Activated CD8-positive, alpha-beta T cell treated with anti-CD3 and anti-CD28 coated beads, Interleukin-2, amount 10 ng/mL, durations not matched to agents 7 days and 5 days (primary cell): ENCODE measurements at regions not wholly inside any gene's neighbourhood (a gene's known extent, or its start where the extent isn't known, plus 50 kb on each side); places are given as distances from the start of the nearest gene placed in this dataset.

Source experiments
- ATAC-seq: fragments of 150-1000 bp; cut with Tn5 transposase; one replicate; pipeline ENCODE4 v1.10.0; 2021; ENCODE audit warnings: moderate library complexity
- CTCF ChIA-PET: fragments of 350-600 bp; sonication (Branson Sonifier 250); formaldehyde crosslinking; loops from one replicate; lab custom pipeline; 2021; ENCODE audit warnings: antibody characterized with exemption; lab: Charles Lee
- POLR2A ChIA-PET: fragments of 350-600 bp; sonication (Branson Sonifier 250); formaldehyde crosslinking; loops from one replicate; lab custom pipeline; 2021; ENCODE audit warnings: antibody characterized with exemption; lab: Charles Lee
- DNase-seq: peaks from one replicate; pipeline ENCODE4 v3.0.0-alpha.2; 2020
- H3K27ac Mint-ChIP-seq: one replicate; pipeline ENCODE4 v1.8.0; 2021; ENCODE audit warnings: mild to moderate bottlenecking, mixed read lengths
- H3K27me3 Mint-ChIP-seq: one replicate; pipeline ENCODE4 v1.8.0; 2021; ENCODE audit warnings: low read depth, mixed read lengths
- H3K36me3 Mint-ChIP-seq: one replicate; pipeline ENCODE4 v1.8.0; 2021; ENCODE audit warnings: low read depth, mixed read lengths
- H3K4me1 Mint-ChIP-seq: one replicate; pipeline ENCODE4 v1.8.0; 2021; ENCODE audit warnings: low read depth, mixed read lengths
- H3K4me3 Mint-ChIP-seq: one replicate; pipeline ENCODE4 v1.8.0; 2021; ENCODE audit warnings: mild to moderate bottlenecking, mixed read lengths
- H3K9me3 Mint-ChIP-seq: one replicate; pipeline ENCODE4 v1.8.0; 2022; ENCODE audit warnings: mixed read lengths; ENCODE audit not compliant: insufficient read depth

DNA sequence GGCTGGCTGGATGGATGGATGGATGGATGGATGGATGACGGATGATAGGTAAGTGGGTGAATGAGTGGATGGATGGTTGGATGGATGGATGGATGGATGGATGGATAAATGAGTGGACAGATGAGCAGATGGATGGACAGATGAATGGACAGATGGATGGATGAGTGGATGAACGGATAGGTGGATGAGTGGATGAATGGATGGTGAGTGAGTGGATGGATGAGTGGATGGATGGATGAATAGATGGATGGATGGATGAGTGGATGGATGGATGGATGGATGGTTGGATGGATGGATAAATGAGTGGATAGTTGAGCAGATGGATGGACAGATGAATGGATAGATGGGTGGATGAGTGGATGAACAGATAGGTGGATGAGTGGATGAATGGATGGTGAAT lies 340.7 kb upstream of the AUTS2 start:
- Mint-ChIP-seq H3K27ac (no peak overlapping the region), H3K36me3 (no peaks in the 10 kb centered on the region), H3K27me3 (no peaks in the 10 kb centered on the region), H3K4me1 (no peaks in the 10 kb centered on the region), H3K9me3 (no peaks in the 10 kb centered on the region), H3K4me3 (no peak overlapping the region)
- DNase-seq, result no peak
- ATAC-seq, result no peak
- CTCF ChIA-PET, result no interaction called here
- POLR2A ChIA-PET, result no interaction called here

DNA sequence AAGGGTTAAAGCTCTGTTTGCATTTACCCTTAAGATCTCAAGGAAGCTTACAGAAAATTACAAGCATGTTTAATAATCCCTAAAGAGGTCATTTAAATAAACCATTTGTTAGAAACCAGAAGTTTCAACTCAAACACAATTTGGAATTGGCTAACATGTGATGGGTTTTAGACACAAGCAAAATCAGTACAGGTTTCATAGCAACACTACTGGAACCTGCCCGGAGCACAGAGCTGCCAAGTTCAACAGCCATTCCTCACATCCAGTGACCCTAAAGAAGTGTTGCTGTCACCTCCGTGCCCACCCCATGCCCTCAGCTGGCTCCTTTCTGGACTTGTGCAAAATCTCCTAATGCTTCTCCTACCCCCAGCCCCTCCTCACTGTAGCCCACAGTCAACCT lies 338.8 kb upstream of the AUTS2 start:
- H3K4me3 Mint-ChIP-seq, result no peak overlapping the region
- POLR2A ChIA-PET, result no interaction called here
- H3K27ac Mint-ChIP-seq, result no peak overlapping the region
- no peak for DNase-seq
- no peaks in the 10 kb centered on the region for H3K36me3 Mint-ChIP-seq
- no peaks in the 10 kb centered on the region for H3K4me1 Mint-ChIP-seq
- CTCF ChIA-PET, result no interaction called here
- no peaks in the 10 kb centered on the region for H3K9me3 Mint-ChIP-seq
- no peak for ATAC-seq
- H3K27me3 Mint-ChIP-seq, result no peaks in the 10 kb centered on the region

GRCh38 chr7:69260023-69260422 lies 338.3 kb upstream of the AUTS2 start:
- Mint-ChIP-seq H3K4me1 (no peaks in the 10 kb centered on the region), H3K4me3 (no peak overlapping the region), H3K9me3 (no peaks in the 10 kb centered on the region), H3K36me3 (no peaks in the 10 kb centered on the region), H3K27ac (no peak overlapping the region), H3K27me3 (no peaks in the 10 kb centered on the region)
- ChIA-PET POLR2A (no interaction called here), CTCF (no interaction called here)
- ATAC-seq (no peak), DNase-seq (no peak)

GRCh38 chr7:69263550-69263949 lies 334.7 kb upstream of the AUTS2 start:
- H3K27ac Mint-ChIP-seq, result no peak overlapping the region
- DNase-seq (no peak), ATAC-seq (no peak)
- H3K36me3 Mint-ChIP-seq, result no peaks in the 10 kb centered on the region
- ChIA-PET CTCF (no interaction called here), POLR2A (no interaction called here)
- H3K4me1 Mint-ChIP-seq, result no peaks in the 10 kb centered on the region
- no peaks in the 10 kb centered on the region for H3K27me3 Mint-ChIP-seq
- no peaks in the 10 kb centered on the region for H3K9me3 Mint-ChIP-seq
- H3K4me3 Mint-ChIP-seq, result no peak overlapping the region

- ChIA-PET CTCF (no interaction called here), POLR2A (no interaction called here)
- no peak for ATAC-seq
- no peak overlapping the region for H3K27ac Mint-ChIP-seq
- DNase-seq, result no peak
- H3K36me3 Mint-ChIP-seq, result no peaks in the 10 kb centered on the region
- H3K27me3 Mint-ChIP-seq, result no peaks in the 10 kb centered on the region
- H3K4me1 Mint-ChIP-seq, result no peaks in the 10 kb centered on the region
- H3K4me3 Mint-ChIP-seq, result no peak overlapping the region
- peaks cover 8% of the 10 kb centered on the region for H3K9me3 Mint-ChIP-seq
Observed at GRCh38 chr7:69269806-69270205, 328.5 kb upstream of the AUTS2 start.

- Mint-ChIP-seq H3K9me3 (peaks cover 8% of the 10 kb centered on the region), H3K27ac (no peak overlapping the region), H3K4me3 (no peak overlapping the region), H3K27me3 (no peaks in the 10 kb centered on the region), H3K4me1 (no peaks in the 10 kb centered on the region), H3K36me3 (no peaks in the 10 kb centered on the region)
- DNase-seq (no peak), ATAC-seq (no peak)
- ChIA-PET CTCF (no interaction called here), POLR2A (interaction anchor here (0.6 kb wide), 1 partner anchor 998 kb away, joined by 3 read pairs; no protein-coding TSS in a partner anchor)
Observed at GRCh38 chr7:69272101-69272500, 326.2 kb upstream of the AUTS2 start.

DNA sequence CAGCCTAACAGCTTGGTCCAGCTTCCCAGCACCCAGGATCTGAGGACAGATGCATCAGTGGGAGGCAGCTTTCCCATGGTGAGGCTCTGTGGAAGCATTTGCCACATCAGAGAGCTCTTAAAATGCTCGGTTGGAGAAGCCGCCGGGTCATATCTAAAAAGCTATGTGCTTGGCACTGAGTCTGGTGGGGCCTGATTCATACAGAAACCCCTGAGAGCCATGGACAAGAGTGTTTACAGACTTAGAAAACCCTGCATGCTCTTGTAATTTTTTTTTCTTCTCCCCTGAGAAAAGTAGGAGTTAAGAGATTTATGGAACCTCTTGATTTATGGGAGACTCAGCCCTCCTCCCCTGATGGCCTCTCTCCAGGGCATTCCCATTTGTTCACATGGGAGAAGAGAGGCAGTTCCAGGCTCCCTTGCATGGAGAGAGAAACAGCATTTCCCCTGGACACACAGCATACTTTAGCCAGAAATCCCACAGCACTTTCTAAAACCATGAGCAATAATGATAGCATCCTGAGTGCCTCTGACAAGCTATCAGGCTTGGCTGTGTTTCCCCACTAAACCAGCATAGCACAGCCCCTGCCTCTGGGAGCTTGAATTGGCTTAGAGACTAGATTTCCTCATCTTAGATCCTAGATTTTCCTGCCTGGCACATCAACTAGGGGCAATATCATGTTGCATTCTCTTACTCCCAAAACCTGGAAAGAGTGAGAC lies 322.1 kb upstream of the AUTS2 start:
- Mint-ChIP-seq H3K4me1 (no peaks in the 10 kb centered on the region), H3K27me3 (no peaks in the 10 kb centered on the region), H3K36me3 (no peaks in the 10 kb centered on the region), H3K4me3 (no peak overlapping the region), H3K27ac (no peak overlapping the region), H3K9me3 (peaks cover 8% of the 10 kb centered on the region)
- DNase-seq (no peak), ATAC-seq (no peak)
- CTCF ChIA-PET, result no interaction called here
- POLR2A ChIA-PET, result no interaction called here

DNA sequence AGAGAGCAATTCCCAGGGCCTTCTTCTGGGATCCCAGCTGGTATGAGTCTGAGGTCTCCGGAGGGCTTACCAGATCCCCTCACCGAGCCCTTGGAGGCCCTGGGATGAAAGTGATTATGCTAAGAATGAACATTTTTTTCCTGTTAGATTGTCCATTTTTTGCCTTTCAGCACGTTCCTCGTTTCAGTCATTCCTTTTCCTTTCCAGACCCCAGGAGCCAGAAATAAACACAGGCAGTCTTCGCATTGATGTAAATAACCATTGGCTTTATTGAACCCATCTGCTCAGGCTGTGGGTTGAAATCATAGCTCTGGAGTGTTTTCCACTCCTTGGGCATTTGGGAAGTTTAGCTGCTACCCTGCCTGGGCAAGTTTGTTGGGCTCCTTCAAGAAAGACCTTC lies 320.9 kb upstream of the AUTS2 start:
- Mint-ChIP-seq H3K27me3 (no peaks in the 10 kb centered on the region), H3K4me3 (no peak overlapping the region), H3K36me3 (no peaks in the 10 kb centered on the region), H3K4me1 (no peaks in the 10 kb centered on the region), H3K9me3 (peaks cover 8% of the 10 kb centered on the region), H3K27ac (no peak overlapping the region)
- no peak for DNase-seq
- POLR2A ChIA-PET, result no interaction called here
- no peak for ATAC-seq
- CTCF ChIA-PET, result no interaction called here

GRCh38 chr7:69282946-69283345 lies 315.3 kb upstream of the AUTS2 start:
- POLR2A ChIA-PET, result no interaction called here
- H3K27me3 Mint-ChIP-seq, result no peaks in the 10 kb centered on the region
- DNase-seq (no peak), ATAC-seq (no peak)
- no peak overlapping the region for H3K4me3 Mint-ChIP-seq
- no peaks in the 10 kb centered on the region for H3K4me1 Mint-ChIP-seq
- CTCF ChIA-PET, result no interaction called here
- H3K9me3 Mint-ChIP-seq, result peaks cover 22% of the 10 kb centered on the region
- H3K36me3 Mint-ChIP-seq, result no peaks in the 10 kb centered on the region
- no peak overlapping the region for H3K27ac Mint-ChIP-seq

DNA sequence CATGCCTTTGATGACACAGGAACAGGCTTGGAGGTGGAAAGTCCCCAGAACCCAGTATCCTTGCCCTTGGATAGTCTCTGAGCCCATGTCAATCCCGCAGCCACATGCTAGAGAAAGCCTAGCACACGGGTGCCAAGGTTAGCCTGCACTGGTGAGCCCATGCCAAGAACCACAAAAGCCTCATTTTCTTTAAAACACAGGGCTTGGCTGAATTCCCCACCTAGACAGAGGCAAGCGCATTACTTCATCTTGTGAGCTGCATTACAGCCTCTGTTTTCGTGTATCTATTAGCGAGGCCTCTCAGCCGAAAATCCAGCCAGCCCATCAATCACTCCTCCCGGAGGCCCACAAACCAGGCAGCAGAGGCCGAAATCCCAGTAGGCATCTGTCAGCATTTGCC lies 314.9 kb upstream of the AUTS2 start:
- H3K9me3 Mint-ChIP-seq, result peaks cover 22% of the 10 kb centered on the region
- no peak for DNase-seq
- POLR2A ChIA-PET, result no interaction called here
- H3K36me3 Mint-ChIP-seq, result no peaks in the 10 kb centered on the region
- no peaks in the 10 kb centered on the region for H3K27me3 Mint-ChIP-seq
- H3K4me1 Mint-ChIP-seq, result no peaks in the 10 kb centered on the region
- no peak overlapping the region for H3K27ac Mint-ChIP-seq
- no peak for ATAC-seq
- CTCF ChIA-PET, result no interaction called here
- no peak overlapping the region for H3K4me3 Mint-ChIP-seq

GRCh38 chr7:69285854-69286253 lies 312.4 kb upstream of the AUTS2 start:
- DNase-seq (no peak), ATAC-seq (no peak)
- Mint-ChIP-seq H3K4me1 (no peaks in the 10 kb centered on the region), H3K27ac (no peak overlapping the region), H3K9me3 (peaks cover 14% of the 10 kb centered on the region), H3K4me3 (no peak overlapping the region), H3K27me3 (no peaks in the 10 kb centered on the region), H3K36me3 (no peaks in the 10 kb centered on the region)
- POLR2A ChIA-PET, result no interaction called here
- CTCF ChIA-PET, result no interaction called here

DNA sequence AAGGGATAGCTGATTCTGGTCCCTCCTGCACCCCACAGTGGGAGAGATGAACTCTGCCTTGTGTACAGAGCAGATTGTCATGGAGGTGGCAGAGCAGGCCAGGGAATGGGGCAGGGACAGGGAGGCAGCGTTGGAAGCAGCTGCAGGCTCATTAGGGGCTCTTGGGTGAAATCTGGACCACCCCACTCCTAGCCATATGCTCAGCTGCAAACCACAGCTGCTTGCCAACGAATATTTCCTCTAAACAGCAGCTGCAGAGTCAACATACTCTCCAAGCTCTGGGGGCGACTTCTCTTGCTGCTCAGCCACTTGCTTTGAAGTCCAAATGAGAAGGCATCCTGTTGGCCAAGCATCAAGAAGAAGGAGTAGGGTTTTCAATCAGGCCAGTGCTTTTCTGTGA lies 302.3 kb upstream of the AUTS2 start:
- Mint-ChIP-seq H3K27ac (no peak overlapping the region), H3K36me3 (no peaks in the 10 kb centered on the region), H3K27me3 (no peaks in the 10 kb centered on the region), H3K9me3 (peaks cover 5% of the 10 kb centered on the region), H3K4me3 (no peak overlapping the region), H3K4me1 (no peaks in the 10 kb centered on the region)
- ChIA-PET CTCF (no interaction called here), POLR2A (no interaction called here)
- ATAC-seq (no peak), DNase-seq (no peak)

DNA sequence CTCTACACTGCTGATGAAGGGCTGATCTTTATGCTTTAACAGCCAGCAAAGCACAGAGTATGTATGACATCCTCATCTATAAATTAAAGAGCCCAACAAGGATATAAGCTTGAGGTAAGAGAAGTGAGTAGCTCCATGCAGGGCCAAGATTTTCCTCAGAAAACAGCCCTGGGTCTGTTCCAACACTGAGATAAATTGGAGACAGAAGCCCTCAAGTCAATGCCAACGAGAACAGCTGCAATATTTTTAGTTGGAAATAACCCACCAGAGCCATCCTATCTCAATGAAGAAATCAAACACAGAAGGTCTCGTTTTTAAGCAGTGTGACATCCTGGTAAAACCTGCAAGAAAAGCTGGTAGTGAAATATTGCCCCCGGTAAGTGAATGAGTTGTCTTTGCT lies 297.0 kb upstream of the AUTS2 start:
- Mint-ChIP-seq H3K4me1 (no peaks in the 10 kb centered on the region), H3K4me3 (no peak overlapping the region), H3K36me3 (no peaks in the 10 kb centered on the region), H3K27me3 (no peaks in the 10 kb centered on the region), H3K27ac (no peak overlapping the region), H3K9me3 (peaks cover 5% of the 10 kb centered on the region)
- DNase-seq (no peak), ATAC-seq (no peak)
- POLR2A ChIA-PET, result no interaction called here
- CTCF ChIA-PET, result no interaction called here
